Gastroesophageal sphincter (tissue), 3 donors: ENCODE measurements at regions not wholly inside any gene's neighbourhood (a gene's known extent, or its start where the extent isn't known, plus 50 kb on each side); places are given as distances from the start of the nearest gene placed in this dataset.

Experiments
- CTCF ChIP-seq, 4 experiments: fragments of 200-600 bp in 2 of 4; fragments of 450-650 bp in 2 of 4; sonication (generic) in 1 of 4; IDR thresholded peaks; one replicate each; pipeline ENCODE4 v1.5.1; 2017 to 2019; ENCODE audit warnings: antibody characterized with exemption in 4 of 4, mild to moderate bottlenecking in 2 of 4, moderate library complexity in 2 of 4
- EP300 ChIP-seq: sonication (generic); formaldehyde crosslinking; IDR thresholded peaks from one replicate; pipeline ENCODE4 v1.6.1; 2017; ENCODE audit warnings: antibody characterized with exemption, mild to moderate bottlenecking
- POLR2A ChIP-seq, 2 donors: fragments of 450-650 bp; IDR thresholded peaks; one replicate each; pipeline ENCODE4 v1.6.1; 2017; ENCODE audit warnings: antibody characterized with exemption in 2 of 2, mild to moderate bottlenecking in 2 of 2, moderate library complexity in 1 of 2
- POLR2AphosphoS5 ChIP-seq: sonication (generic); formaldehyde crosslinking; IDR thresholded peaks from one replicate; pipeline ENCODE4 v1.6.1; 2017; ENCODE audit warnings: antibody characterized with exemption

GRCh38 chr12:11946161-11946560 is 124.6 kb upstream of the BCL2L14 start:
- TF ChIP-seq CTCF (IDR thresholded peaks at IDR 0.05), result no peak
- TF ChIP-seq POLR2A (IDR thresholded peaks at IDR 0.05), result no peak
- TF ChIP-seq POLR2AphosphoS5, result no peak
- no peak for TF ChIP-seq EP300
